BLaER1 treated with 17β-estradiol and CSF1 and Interleukin-3, amounts not matched to agents 10 nM and 100 nM (cell line): ENCODE measurements at regions not wholly inside any gene's neighbourhood (a gene's known extent, or its start where the extent isn't known, plus 50 kb on each side); places are given as distances from the start of the nearest gene placed in this dataset.
A peak's percentile ranks its signal among the peaks of the same experiment; 100 is the strongest.
"Not testable (repeated sequence)": the region's sequence is repeated elsewhere in the genome, so short reads cannot be mapped to it uniquely, and the experiment has no call there.

ENCODE experiments used
- H3K27ac ChIP-seq, 11 experiments: shearing (Covaris generic); formaldehyde crosslinking; 2 replicates each; pipeline ENCODE4 v1.8.1; 2022
- H3K27me3 ChIP-seq, 11 experiments: shearing (Covaris generic); formaldehyde crosslinking; 2 replicates each; pipeline ENCODE4 v1.8.1; 2022
- H3K36me3 ChIP-seq, 11 experiments: shearing (Covaris generic); formaldehyde crosslinking; 2 replicates each; pipeline ENCODE4 v1.8.1; 2022
- H3K4me1 ChIP-seq, 10 experiments: shearing (Covaris generic); formaldehyde crosslinking; 2 replicates each; pipeline ENCODE4 v1.8.1; 2022
- H3K4me2 ChIP-seq, 11 experiments: shearing (Covaris generic); formaldehyde crosslinking; 2 replicates each; pipeline ENCODE4 v1.8.1; 2022
- H3K4me3 ChIP-seq, 10 experiments: shearing (Covaris generic); formaldehyde crosslinking; 2 replicates each; pipeline ENCODE4 v1.8.1; 2022
- H3K9ac ChIP-seq, 11 experiments: shearing (Covaris generic); formaldehyde crosslinking; 2 replicates each; pipeline ENCODE4 v1.8.1; 2022
- H3K9me3 ChIP-seq, 11 experiments: shearing (Covaris generic); formaldehyde crosslinking; replicated peaks in 1 of 11; 2 replicates each; pipeline ENCODE4 v1.8.1; 2022
- H4K20me1 ChIP-seq, 11 experiments: shearing (Covaris generic); formaldehyde crosslinking; 2 replicates each; pipeline ENCODE4 v1.8.1; 2022
- Cebpa-rat ChIP-seq, 11 experiments: shearing (Covaris generic); IDR thresholded peaks; 2 replicates each; pipeline ENCODE4 v1.8.1; 2022

- H3K27ac ChIP-seq = peak overlapping the region in 5 of 11 experiments; percentile 37 to 70 (median 63); a peak in 5 of 22 replicates
- no peak for TF ChIP-seq Cebpa-rat (IDR thresholded peaks at IDR 0.05)
- H3K9ac ChIP-seq = peak overlapping the region in 4 of 11 experiments; percentile 43 to 76 (median 62); a peak in 3 of 22 replicates
Observed at GRCh38 chr2:61671561-61672315, 133.6 kb upstream of the XPO1 start.

GRCh38 chr2:61670591-61671501, 132.7 kb upstream of the XPO1 start:
- Histone ChIP-seq H3K4me1 (peaks cover 0 to 18% (median 9%) of the 10 kb centered on the region in 10 experiments; a peak in 8 of 20 replicates), H4K20me1 (no peaks in the 10 kb centered on the region), H3K27ac (peak overlapping the region; percentile 7 to 70 (median 47); a peak in 20 of 22 replicates), H3K27me3 (no peaks in the 10 kb centered on the region), H3K9ac (peak overlapping the region; percentile 16 to 79 (median 54); a peak in 21 of 22 replicates), H3K36me3 (peaks cover 0 to 4% (median 0%) of the 10 kb centered on the region in 11 experiments; a peak in 1 of 22 replicates), H3K9me3 (peaks cover 21 to 25% (median 24%) of the 10 kb centered on the region in 11 experiments), H3K4me3 (peak overlapping the region in 5 of 10 experiments; percentile 1 to 36 (median 23); a peak in 5 of 20 replicates), H3K4me2 (peak overlapping the region; percentile 32 to 82 (median 56))
- no peak for TF ChIP-seq Cebpa-rat (IDR thresholded peaks at IDR 0.05)

More at GRCh38 chr2:61671561-61672315, 133.6 kb upstream of the XPO1 start:
- peaks cover 0 to 18% (median 9%) of the 10 kb centered on the region in 10 experiments; a peak in 8 of 20 replicates for H3K4me1 ChIP-seq
- peaks cover 30 to 34% (median 33%) of the 10 kb centered on the region in 11 experiments for H3K9me3 ChIP-seq
- H3K27me3 ChIP-seq = no peaks in the 10 kb centered on the region
- no peak overlapping the region; a peak in 1 of 20 replicates for H3K4me3 ChIP-seq
- peaks cover 0 to 4% (median 0%) of the 10 kb centered on the region in 11 experiments; a peak in 1 of 22 replicates for H3K36me3 ChIP-seq
- H3K4me2 ChIP-seq = peak overlapping the region in 10 of 11 experiments; percentile 32 to 82 (median 58); a peak in 15 of 22 replicates
- H4K20me1 ChIP-seq = no peaks in the 10 kb centered on the region

GRCh38 chr2:61664190-61664589, 126.0 kb upstream of the XPO1 start:
- no peaks in the 10 kb centered on the region for H3K4me1 ChIP-seq
- H3K4me2 ChIP-seq = no peak overlapping the region
- H4K20me1 ChIP-seq = no peaks in the 10 kb centered on the region
- H3K36me3 ChIP-seq = no peaks in the 10 kb centered on the region
- no peak for TF ChIP-seq Cebpa-rat (IDR thresholded peaks at IDR 0.05)
- no peak overlapping the region for H3K27ac ChIP-seq
- H3K4me3 ChIP-seq = no peak overlapping the region
- no peak overlapping the region for H3K9ac ChIP-seq
- H3K27me3 ChIP-seq = no peaks in the 10 kb centered on the region
- H3K9me3 ChIP-seq = no peaks in the 10 kb centered on the region

- TF ChIP-seq Cebpa-rat (IDR thresholded peaks at IDR 0.05) = no peak
- Histone ChIP-seq H3K9me3 (no peaks in the 10 kb centered on the region), H3K27ac (no peak overlapping the region), H4K20me1 (no peaks in the 10 kb centered on the region), H3K4me2 (no peak overlapping the region), H3K4me1 (no peaks in the 10 kb centered on the region), H3K4me3 (no peak overlapping the region), H3K9ac (no peak overlapping the region), H3K36me3 (no peaks in the 10 kb centered on the region), H3K27me3 (no peaks in the 10 kb centered on the region)
Observed at GRCh38 chr2:61662990-61663389, 124.8 kb upstream of the XPO1 start.

- Histone ChIP-seq H3K4me1 (no peaks in the 10 kb centered on the region), H3K4me2 (no peak overlapping the region), H4K20me1 (no peaks in the 10 kb centered on the region), H3K9ac (no peak overlapping the region), H3K27me3 (no peaks in the 10 kb centered on the region), H3K27ac (no peak overlapping the region), H3K9me3 (no peaks in the 10 kb centered on the region), H3K4me3 (no peak overlapping the region), H3K36me3 (no peaks in the 10 kb centered on the region)
- TF ChIP-seq Cebpa-rat (IDR thresholded peaks at IDR 0.05) = no peak
Observed at GRCh38 chr2:61660511-61661388, 122.6 kb upstream of the XPO1 start.

GRCh38 chr2:61658841-61659780, 121.0 kb upstream of the XPO1 start:
- TF ChIP-seq Cebpa-rat (IDR thresholded peaks at IDR 0.05) = no peak
- Histone ChIP-seq H3K9ac (no peak overlapping the region), H3K27ac (no peak overlapping the region), H4K20me1 (no peaks in the 10 kb centered on the region), H3K9me3 (no peaks in the 10 kb centered on the region), H3K27me3 (no peaks in the 10 kb centered on the region), H3K4me1 (no peaks in the 10 kb centered on the region), H3K36me3 (no peaks in the 10 kb centered on the region), H3K4me3 (no peak overlapping the region), H3K4me2 (no peak overlapping the region)

GRCh38 chr2:61649946-61650345, 111.8 kb upstream of the XPO1 start:
- H3K36me3 ChIP-seq, H3K4me3 ChIP-seq, H3K27me3 ChIP-seq, H3K27ac ChIP-seq, H3K9ac ChIP-seq, H3K4me2 ChIP-seq, H4K20me1 ChIP-seq: not testable (repeated sequence)
- Histone ChIP-seq H3K4me1 (peaks cover 0 to 13% (median 0%) of the 10 kb centered on the region in 10 experiments; a peak in 4 of 20 replicates), H3K9me3 (peaks cover 38 to 61% (median 45%) of the 10 kb centered on the region in 11 experiments)

- Histone ChIP-seq H3K9ac (no peak overlapping the region), H3K36me3 (no peaks in the 10 kb centered on the region), H3K27me3 (no peaks in the 10 kb centered on the region), H3K4me1 (peaks cover 0 to 13% (median 0%) of the 10 kb centered on the region in 10 experiments; a peak in 4 of 20 replicates), H3K4me3 (no peak overlapping the region), H3K4me2 (no peak overlapping the region), H4K20me1 (no peaks in the 10 kb centered on the region), H3K9me3 (peaks cover 38 to 61% (median 45%) of the 10 kb centered on the region in 11 experiments), H3K27ac (no peak overlapping the region)
- no peak for TF ChIP-seq Cebpa-rat (IDR thresholded peaks at IDR 0.05)
Observed at GRCh38 chr2:61649021-61649420, 110.9 kb upstream of the XPO1 start.
